ENCODE measurements at regions not wholly inside any gene's neighbourhood (a gene's known extent, or its start where the extent isn't known, plus 50 kb on each side); places are given as distances from the start of the nearest gene placed in this dataset.
"Not testable (repeated sequence)": the region's sequence is repeated elsewhere in the genome, so short reads cannot be mapped to it uniquely, and the experiment has no call there.

DNA sequence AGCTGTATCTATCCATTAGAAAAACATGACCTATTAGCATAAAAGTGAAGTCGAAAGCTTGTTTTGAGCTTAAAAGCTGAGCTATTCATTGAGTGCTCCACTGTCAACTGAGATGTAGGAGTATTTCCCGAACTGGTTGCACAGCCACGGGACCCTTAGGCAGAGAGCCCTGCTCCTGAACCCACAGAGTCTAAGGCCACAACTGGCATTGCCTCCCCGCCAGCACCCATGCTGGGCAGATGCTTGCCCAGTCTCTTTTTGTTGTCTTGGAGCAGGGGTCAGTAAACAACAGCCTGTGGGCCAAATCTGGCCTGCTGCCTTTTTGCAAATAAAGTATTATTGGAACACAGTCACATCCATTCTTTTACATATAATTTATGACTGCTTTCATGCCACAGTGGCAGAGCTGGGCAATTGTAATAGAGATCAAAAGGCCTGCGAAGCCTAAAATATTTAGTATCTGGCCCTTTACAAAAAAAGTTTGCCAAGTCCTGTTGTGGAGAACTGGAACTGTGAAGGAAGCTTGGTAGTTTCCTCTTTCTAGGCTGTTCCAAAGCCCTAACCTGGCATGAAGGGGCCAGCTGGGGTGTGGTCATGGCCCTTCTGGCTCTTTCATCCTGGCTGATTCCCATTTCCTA lies 58.4 kb upstream of the WAPL start:
- DNase-seq: no peak

DNA sequence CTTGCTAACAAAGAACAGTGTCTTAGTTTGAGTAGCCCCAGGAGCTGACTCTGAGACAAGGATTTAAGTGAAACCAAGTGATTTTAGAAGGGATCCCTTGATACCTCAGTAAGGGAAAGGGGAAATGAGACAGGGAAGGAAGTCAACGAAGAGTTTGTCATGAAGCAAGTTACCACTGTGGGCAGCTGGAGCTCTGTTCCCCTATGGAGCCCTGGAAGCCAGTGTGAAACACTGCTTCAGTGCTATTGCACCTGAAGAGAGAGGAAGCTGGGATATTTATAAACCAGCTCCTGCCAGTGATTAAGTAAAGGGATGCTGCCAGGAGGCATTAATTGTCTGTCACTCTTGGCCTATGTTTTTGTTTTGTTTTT lies 58.9 kb upstream of the WAPL start:
- no peak for DNase-seq

DNA sequence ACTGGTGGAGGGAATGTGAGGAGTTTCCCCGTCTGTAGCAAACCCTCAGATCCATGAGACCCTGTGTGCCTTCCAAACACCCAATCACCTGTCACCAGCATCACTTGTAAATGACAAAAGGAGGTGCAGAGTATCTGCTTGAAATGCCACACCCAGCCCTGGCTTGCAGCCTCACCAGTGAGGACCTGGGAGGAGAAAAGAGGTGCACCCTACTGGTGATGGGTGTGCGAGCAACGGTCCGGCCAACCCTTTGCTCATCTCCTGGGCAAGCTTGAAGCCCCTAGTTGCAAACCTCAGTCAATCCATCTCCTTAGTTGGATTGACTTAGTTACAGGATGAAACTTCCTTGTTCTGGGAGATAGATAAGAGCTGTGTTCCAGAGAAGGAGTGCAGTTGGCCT lies 62.4 kb upstream of the WAPL start:
- DNase-seq: no peak

DNA sequence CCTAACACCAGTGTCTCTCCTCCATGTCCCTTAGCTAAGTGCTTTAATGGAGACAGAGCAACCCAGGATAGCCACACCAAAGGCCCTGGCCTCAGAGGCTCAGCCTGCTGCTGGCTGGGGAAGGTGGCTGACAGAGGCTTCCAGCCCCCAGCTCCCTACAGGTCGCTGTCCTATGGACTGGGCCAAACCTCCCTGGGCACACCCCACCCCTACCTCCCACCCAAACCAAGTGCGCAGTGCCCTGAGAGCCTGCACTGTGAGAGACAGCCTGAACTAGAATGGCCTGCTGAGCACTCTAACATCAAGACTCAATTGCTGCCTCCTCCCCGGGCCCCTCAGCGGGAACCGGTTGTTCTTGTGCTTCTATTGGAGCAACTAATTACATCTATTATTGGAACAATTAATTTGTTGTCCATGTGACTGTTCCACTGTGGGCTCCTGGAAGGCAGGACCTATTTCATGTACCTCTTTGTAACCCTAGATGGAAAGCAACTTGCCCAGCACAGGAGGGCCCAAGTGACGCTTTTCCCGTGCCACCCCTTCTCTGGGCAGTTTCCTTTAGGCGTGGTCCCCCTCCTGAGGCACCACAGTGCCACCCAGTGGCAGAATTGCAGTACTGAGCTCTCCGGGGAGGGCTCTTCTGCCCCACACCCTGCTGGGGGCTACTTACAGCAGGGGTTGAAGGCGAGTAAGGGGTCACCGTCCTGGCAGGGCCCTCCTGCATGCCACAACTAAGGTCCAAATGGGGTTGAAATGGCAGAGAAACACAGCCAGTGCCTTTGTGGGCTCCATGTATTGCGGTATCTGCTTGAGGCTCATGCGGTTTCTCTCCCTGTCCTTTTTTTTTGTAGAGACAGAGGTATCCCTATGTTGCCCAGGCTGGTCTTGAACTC lies 63.7 kb upstream of the WAPL start:
- DNase-seq: peak; percentile 69

DNA sequence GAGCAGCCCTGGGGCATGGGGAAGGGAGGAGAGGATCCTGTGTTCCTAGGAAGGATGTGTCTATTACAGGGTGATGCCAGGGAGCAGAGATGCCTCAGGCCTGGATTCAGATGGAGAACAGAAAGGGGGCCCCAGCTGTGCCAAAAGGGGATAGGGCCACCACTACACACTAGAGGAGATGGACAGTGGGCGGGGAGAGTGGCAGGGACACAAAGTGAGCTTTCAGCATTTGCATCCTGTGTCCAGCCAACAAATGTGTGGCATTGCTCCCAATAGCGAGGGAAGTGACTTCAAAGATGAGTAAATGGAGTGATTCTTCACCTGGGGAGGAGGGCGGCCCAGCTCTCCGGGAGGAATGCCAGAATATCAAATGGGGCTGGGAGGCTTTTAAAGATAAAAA lies 64.9 kb upstream of the WAPL start:
- DNase-seq: no peak

DNA sequence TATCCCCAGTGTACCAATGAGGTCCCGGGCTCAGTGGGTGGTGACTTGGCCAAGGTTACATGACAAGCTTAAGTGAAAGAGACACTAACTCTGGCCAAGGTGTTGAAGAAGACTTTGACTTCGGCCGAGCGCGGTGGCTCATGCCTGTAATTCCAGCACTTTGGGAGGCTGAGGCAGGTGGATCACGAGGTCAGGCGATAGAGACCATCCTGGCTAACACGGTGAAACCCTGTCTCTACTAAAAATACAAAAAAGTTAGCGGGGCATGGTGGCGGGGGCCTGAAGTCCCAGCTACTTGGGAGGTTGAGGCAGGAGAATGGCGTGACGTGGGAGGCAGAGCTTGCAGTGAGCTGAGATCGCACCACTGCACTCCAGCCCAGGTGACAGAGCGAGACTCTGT lies 65.6 kb upstream of the OPN4 start:
- not testable (repeated sequence) for DNase-seq

DNA sequence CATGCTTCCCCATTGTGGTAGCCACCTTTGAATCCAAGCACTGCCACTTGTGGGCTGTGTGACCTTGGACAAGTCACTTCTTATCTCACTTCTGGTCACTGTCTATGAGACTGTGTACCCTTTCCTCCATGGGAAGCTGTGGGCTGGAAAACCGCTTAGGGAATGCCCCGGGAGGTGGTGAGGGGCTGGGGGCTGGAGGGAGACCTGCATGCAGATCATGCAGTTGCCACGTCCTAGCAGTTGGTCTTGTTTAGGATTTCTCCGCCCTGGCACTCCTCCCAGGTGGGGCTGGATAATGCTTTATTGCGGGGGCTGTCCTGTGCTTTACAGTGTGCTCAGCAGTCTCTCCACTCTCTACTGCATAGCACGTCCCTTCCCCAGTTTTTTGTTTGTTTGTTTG lies 62.9 kb upstream of the OPN4 start:
- DNase-seq: no peak

DNA sequence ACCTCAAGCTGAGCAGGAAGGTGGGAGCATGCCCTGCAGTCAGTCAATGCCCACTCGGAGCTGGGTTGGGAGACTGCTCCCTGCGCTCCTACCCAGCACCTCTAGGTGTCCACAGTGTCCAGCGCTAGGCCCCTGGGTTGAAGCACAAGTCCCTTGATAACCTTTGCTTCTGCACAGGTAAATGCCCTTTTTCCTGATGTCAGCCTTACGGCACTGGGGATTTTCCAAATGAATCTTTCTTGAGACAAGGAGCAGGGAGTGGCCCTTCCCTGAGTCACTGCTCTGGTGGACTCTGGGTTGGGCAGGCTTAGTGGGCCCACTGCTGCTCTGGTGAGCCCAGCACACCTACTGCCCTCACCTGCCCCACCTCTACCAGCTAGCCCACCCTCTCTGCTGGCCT lies 61.9 kb upstream of the OPN4 start:
- DNase-seq: no peak

DNA sequence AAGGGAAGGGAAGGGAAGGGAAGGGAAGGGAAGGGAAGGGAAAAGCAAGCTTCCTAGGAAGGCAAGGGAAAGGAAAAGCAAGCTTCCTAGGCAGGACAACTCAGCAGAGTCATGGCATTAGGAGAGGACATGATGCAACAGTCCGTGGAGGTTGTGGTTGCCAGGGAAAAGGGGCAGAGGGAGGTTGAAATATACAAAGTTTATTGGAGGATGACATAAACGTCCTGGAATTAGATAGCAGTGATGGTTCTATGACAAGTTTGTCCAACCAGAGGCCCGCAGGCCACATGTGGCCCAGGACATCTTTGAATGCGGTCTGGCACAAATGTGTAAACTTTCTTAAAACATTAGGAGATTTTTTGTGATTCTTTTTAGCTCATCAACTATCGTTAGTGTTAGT lies 59.8 kb upstream of the OPN4 start:
- no peak for DNase-seq

DNA sequence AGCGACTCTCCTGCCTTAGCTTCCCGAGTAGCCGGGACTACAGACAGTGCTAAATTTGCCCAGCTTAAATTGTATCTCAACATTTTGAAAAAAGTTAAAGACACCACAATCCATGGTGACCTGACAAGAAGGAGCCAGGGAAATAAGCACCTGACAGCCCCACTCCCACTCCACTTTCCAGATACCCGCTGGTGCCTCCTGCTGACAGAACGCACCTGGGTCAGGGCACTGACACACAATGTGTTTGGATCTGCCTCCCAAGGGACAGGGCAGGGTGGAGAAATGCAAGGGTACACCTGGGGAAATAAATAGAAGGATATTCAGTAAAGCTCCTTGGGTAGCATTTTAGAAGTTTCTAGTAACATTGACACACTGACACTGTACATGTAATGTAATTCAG lies 58.9 kb upstream of the OPN4 start:
- no peak for DNase-seq

DNA sequence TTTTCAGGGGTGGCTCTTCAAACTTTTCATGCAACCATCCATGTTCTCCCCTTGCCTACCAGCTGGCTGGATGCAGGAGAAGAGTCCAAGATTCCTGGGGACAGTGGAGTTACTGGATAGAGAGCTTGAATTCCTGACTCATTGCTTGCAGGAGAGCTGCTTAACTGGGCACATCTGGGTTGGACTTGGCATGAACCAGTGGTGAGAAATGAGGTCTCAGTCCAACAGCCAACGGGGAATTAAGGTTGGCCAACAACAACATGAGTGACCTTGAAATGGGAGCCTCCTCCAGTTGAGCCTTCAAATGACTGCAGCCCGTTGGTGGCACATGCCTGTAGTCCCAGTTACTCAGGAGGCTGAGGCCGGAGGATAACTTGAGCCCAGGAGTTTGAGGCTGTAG lies 58.1 kb upstream of the OPN4 start:
- no peak for DNase-seq

DNA sequence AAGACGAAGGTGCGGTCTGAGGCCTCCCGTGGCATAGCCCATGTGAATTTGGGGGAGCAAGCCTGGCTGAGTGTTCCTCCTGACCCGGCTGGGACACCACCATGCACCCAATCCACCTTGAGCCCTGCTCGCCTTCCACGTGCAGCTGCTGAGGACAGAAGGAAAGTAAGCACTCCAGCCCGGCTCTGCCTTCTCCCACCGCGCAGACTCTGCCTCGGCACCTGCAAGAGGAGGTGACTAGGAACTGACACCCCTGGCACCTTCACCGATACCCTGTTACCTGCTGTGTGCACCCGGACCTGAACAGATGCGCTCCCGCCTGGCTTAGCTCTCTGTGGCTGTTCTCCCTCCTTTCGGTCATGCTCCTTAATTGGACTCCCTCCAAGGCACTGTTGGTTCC lies 57.0 kb upstream of the OPN4 start:
- DNase-seq: no peak

DNA sequence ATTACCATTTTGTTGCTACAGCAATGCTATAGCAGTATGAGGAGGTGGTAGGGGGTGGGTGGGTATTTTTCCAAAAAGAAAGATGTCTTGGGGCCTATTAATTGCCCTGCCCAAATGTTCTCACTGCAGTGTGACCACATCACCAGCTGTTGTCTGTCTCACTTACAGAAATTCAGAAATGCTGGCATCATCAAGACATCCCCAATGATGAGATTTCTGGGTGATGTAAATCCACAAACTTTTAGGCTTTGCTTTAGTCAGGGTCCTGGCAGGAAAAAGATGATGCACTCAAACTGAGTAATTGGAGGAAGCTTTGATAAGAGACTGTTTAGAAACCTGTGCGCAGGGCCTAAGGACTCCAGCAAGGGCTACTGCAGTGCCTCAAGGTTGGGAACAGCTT lies 56.2 kb upstream of the OPN4 start:
- no peak for DNase-seq

DNA sequence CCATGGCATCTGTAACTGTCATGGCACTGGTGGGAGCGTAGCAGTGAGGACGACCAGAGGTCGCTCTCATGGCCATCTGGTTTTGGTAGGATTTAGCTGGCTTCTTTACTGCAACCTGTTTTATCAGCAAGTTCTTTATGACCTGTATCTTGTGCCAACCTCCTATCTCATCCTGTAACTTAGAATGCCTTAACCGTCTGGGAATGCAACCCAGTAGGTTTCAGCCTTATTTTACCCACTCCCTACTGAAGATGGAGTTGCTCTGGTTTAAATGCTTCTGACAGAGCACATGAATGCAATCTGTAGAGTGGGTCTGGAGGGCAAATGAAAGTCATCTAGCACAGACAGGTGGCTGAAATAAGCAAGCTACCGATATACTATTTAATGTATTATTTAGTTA lies 55.3 kb upstream of the OPN4 start:
- DNase-seq: no peak

DNA sequence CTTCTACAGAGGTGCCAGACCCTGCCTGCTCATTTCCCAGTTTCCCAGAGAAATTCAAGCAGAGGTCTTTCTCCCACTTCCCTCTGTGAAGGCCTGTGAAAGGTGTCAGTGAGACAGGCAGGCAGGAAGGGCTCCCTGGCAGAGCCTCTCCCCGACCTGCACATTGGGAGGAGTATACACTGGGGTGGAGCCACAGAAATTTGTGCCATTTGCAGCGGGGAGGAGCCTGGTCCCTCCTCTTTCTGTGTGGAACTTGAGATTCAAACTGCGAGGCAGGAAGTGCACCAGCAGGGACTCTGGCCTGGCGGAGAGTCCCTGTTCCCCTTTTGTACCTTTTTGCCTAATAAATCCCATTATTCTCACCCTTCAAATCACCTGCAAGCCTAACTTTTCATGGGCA lies 54.6 kb upstream of the OPN4 start:
- no peak for DNase-seq

DNA sequence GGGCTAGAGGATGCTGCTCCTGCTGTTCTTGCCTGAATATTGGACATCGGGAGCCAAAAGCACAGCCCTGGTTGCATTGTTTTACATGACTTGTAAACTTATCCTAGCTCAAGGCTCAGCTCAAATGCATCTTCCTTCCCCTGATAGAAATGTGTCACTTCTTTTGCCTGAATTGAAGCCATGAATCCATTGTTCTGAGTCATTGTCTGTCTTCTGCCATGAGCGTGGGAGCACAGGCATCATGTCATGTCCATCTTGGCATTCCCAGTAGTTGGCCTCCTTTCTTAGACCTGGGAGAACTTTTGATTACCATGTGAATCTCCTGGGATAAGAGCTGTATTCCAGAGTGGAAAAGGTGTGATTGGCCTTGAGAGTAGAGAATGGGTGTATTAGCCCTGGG lies 54.1 kb upstream of the OPN4 start:
- no peak for DNase-seq

DNA sequence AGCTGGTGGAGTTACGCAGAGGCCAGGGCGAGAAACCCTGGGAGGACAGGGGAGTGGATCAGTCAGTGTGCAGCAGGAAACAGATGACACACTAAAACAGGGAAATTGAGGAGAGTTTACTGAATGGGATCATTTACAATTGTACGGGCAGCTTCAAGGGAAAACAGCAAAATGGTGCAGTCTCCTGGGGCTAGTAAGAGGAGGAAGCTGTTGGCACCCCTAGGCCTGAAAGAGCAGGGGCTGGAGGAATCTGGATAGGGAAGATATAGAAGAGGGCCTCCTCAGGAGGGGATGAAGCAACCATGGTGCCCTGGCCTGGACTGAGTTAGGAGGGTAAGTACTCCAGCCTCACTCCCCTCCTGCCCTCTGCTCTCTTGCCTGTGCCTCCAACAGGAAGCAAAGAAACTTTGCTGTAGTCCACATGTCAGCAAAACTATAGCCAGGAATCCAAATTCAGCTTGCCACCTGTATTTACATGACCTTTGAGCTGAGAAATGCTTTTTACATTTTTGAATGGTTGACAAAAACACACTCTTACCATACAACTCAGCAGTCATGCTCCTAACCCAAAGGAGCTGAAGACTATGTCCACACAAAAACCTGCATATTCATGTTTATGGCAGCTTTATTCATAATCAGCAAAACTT lies 52.3 kb upstream of the OPN4 start:
- no peak for DNase-seq

DNA sequence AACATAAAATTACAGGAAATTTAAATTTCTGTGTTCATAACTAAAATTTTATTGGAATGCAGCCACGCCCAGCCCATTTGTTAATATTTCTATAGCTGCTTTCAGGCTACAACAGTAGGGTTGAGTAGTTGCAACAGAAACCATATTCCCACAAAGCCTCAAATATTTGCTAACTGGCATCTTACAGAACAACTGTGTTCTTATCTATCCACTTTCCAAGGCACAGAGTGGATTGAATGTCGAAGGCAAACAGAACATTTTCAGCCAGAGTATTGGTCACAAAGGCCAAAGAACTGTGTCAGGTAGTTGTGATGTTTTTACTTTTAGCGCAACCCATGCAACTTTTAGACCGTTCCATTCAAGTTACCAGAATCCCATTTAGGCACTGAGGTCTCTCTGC lies 51.1 kb upstream of the OPN4 start:
- DNase-seq: no peak

All from CD4-positive, alpha-beta T cell treated with Interleukin-15 for 1 hour (primary cell).